HG02973 (cell line): ENCODE measurements at regions not wholly inside any gene's neighbourhood (a gene's known extent, or its start where the extent isn't known, plus 50 kb on each side); places are given as distances from the start of the nearest gene placed in this dataset.
A peak's percentile ranks its signal among the peaks of the same experiment; 100 is the strongest.
"Not testable (repeated sequence)": the region's sequence is repeated elsewhere in the genome, so short reads cannot be mapped to it uniquely, and the experiment has no call there.

Source experiments
- ATAC-seq: cut with Tn5 transposase; IDR thresholded peaks from one replicate; pipeline ENCODE4 v1.9.1; 2021; ENCODE audit warnings: moderate library complexity; ENCODE audit not compliant: unreplicated experiment

DNA sequence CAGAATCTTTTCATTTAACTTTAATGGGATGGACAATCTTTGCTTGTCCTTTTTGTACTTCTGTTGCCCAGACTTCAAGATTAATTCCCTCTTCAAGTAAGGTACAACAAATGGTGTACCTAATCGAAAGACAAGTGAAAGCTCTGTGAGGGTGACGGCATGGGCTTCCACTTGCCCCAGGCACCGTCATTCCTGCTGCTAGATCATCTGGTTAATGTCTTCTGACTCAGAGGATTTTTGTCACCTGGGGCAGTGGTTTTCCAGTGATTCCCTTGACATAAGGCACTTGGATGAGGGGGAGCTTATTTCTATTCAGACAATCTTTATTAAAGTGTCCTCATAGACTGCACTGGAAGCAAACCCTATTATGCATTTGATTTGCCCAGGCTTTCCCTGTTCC is 977.0 kb upstream of the AMELY start:
- ATAC-seq = no peak

GRCh38 chrY:7881696-7882095 is 970.1 kb upstream of the AMELY start:
- no peak for ATAC-seq

GRCh38 chrY:7879245-7879644 is 967.7 kb upstream of the AMELY start:
- no peak for ATAC-seq

DNA sequence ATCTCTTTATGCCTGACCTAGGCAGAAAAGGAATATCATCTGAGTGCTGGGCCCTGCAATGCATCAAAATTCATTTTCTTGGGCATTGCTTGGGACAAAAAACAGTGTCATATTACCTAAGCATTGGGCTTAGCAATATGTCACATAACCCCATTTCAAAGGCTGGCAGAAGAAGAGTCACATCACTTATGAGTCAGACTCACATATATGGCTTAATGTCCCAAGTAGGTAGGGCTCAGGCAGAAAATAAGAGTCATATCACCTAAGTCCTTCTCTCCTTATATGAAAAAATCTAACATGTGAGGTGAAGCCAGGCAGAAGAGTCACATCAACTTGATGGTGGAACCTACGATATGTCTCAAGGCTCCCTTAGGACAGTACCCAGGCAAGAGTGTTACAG is 967.2 kb upstream of the AMELY start:
- ATAC-seq = no peak

GRCh38 chrY:7877458-7877857 is 965.9 kb upstream of the AMELY start:
- ATAC-seq = no peak

DNA sequence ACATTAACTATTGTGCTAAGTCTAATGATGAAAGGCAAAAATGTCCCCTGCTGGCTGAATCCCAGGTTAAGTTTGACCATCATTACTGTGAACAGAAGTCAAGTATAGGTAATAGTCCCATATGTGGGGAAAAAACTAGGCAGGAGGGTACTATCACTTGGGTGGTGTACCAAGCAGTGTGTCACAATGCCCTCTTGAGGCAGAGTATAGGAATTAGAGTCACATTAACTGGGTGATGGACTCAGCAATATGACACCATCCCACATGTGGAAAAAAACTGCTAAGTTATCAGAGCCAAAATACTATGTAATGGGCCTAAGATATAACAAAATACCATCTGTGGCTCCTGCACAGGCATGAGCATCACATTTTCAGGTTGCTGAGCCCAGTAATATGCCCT is 962.5 kb upstream of the AMELY start:
- no peak for ATAC-seq

GRCh38 chrY:7871304-7871932 is 959.9 kb upstream of the AMELY start:
- no peak for ATAC-seq

DNA sequence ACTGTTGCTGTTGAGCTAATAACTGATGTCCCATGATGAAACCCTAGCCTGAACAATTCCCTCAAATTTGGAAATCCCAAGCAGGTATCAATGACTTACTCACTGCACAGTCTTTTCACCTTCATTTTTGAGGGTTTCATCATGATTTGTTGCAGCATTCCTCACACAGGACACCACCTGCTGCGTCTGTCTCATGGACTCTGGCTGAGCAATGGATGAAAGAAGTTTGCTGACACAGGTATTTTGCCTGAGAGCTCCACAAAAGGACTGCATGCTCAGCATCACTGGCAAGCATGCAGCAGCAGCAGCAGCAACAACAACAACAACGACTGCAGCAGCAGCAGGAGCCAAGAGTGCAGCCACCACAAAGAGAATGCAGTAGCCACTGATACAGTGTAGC is 955.4 kb upstream of the AMELY start:
- ATAC-seq = no peak

DNA sequence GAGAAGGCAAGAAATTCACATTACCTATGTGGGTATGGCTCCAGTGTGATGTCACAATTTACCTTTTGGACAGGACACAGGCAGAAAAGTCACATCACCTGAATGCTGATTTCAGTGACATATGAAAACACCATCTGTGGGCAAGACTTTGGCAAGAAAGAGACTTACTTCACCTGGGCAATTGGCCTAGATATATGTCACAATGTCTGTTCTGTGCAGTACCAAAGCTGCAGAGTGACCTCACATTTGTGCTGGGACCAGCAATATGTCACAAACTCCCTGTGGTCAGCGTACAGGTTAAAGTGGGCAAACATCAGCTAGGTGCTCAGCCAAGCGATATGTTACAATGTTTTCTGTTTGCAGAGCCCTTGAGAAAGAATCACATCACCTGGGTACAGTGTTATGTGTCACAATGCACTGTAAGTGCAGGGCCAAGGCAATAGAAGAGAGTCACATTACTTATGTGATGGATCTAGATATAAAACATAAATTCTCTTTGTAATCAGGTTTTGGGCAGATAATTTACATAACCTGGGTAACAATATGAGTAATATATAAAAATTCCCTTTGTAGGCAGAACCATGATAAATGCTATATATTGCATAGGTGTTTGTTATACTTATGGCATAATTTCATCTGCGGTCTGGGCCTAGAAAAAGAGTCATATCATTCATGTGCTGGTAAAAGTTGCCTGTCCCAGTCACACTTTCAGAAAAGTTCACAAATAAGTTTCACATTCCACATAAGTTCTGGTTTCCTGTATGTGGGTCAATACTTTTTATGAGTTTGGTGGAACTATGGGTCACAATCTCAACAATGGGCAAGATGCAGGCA is 949.4 kb upstream of the AMELY start:
- no peak for ATAC-seq

GRCh38 chrY:7850191-7850590 is 938.6 kb upstream of the AMELY start:
- ATAC-seq = no peak

- no peak for ATAC-seq
Measured at GRCh38 chrY:7845776-7846175, 934.2 kb upstream of the AMELY start.

DNA sequence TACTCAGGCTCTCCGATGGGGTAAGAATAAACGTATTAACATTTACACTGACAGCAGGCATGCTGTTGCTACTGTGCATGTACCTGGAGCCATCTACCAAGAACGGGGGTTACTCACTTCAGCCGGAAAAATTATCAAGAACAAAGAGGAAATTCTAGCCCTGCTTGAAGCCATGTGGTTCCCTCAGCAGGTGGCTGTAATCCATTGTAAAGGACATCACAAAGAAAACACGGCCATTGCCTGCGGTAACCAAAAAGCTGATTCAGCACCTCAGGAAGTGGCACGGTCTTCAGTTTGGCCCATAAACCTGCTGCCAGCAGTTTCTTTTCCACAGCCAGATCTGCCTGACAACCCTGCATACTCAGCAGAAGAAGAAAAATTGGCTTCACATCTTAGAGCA is 925.5 kb upstream of the AMELY start:
- ATAC-seq = no peak

- no peak for ATAC-seq
Measured at GRCh38 chrY:7836366-7836765, 924.8 kb upstream of the AMELY start.

DNA sequence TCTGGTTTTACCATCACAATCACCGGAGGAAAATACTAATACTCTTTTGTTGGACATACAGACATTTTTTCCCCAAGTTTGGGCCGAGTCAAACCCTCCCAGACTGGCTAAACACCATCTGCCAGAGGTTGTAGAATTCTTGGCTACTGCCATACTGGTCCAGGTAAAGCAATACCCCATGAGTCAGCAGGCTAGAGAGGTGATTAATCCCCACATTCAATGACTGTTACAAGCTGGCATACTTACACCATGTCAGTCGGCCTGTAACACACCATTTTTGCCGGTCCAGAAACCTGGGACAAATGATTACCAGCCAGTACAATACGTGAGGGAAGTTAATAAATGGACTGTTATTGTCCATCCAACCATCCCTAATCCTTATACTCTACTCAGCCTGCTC is 923.9 kb upstream of the AMELY start:
- no peak for ATAC-seq

- no peak for ATAC-seq
Measured at GRCh38 chrY:7834284-7834683, 922.7 kb upstream of the AMELY start.

GRCh38 chrY:7830881-7831280 is 919.3 kb upstream of the AMELY start:
- not testable (repeated sequence) for ATAC-seq

- no peak for ATAC-seq
Measured at GRCh38 chrY:7826533-7826932, 915.0 kb upstream of the AMELY start.

DNA sequence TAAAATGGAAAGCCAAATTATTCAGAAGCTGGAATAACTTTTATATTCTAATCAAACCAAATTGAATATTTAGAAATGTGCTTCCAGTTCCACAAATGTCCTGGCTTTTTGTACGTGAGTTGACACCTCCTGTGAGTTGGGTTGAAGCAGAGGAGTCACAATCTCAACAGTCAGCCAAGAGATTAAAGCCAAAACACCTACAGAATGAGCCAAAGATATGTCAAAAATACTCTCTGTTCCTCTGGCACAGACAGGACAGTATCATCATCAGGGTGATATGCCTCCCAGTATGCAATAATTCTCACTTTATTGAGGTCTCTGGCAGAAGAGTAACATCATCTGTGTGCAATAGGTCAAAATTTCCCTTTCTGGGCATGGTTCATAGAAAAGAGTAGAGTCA is 914.3 kb upstream of the AMELY start:
- no peak for ATAC-seq

- peak; percentile 74 for ATAC-seq
Measured at GRCh38 chrY:7821295-7822035, 909.9 kb upstream of the AMELY start.

- ATAC-seq = no peak
Measured at GRCh38 chrY:7818924-7819323, 907.4 kb upstream of the AMELY start.

- ATAC-seq = no peak
Measured at GRCh38 chrY:7816567-7816966, 905.0 kb upstream of the AMELY start.

GRCh38 chrY:7815921-7816320 is 904.4 kb upstream of the AMELY start:
- ATAC-seq = no peak
